ENCODE measurements at regions not wholly inside any gene's neighbourhood (a gene's known extent, or its start where the extent isn't known, plus 50 kb on each side); places are given as distances from the start of the nearest gene placed in this dataset.

- CTCF ChIA-PET, result no interaction called here
- no TSS peak for BruUV-seq (replicated peaks)
- POLR2A ChIA-PET, result no interaction called here
Observed at GRCh38 chr9:14532456-14533115, 160.6 kb downstream of the ZDHHC21 start.

More at GRCh38 chr9:14532456-14533115, 160.6 kb downstream of the ZDHHC21 start:
- Histone ChIP-seq H3K9ac (ENCODE audit: low read length) (no peak overlapping the region), H3K4me2 (ENCODE audit: low read length) (no peak overlapping the region), H3K79me2 (ENCODE audit: insufficient read depth, low read length) (no peaks in the 10 kb centered on the region), H3K27me3 (ENCODE audit: insufficient read depth, low read length) (peaks cover 57% of the 10 kb centered on the region), H3K4me1 (ENCODE audit: control insufficient read depth in 1 of 2, insufficient read depth in 2 of 2, low read length in 2 of 2) (no peaks in the 10 kb centered on the region; a peak in 1 of 4 replicates), H3K27ac (ENCODE audit: low read depth, low read length) (no peak overlapping the region), H3K36me3 (ENCODE audit: control insufficient read depth in 1 of 2, insufficient read depth in 2 of 2, low read length in 2 of 2) (no peaks in the 10 kb centered on the region), H3K4me3 (replicated peaks in 1 of 2; ENCODE audit: low read depth in 1 of 2, low read length in 2 of 2) (no peak overlapping the region), H4K20me1 (ENCODE audit: insufficient read depth) (no peaks in the 10 kb centered on the region), H2AFZ (ENCODE audit: low read depth, low read length, poor library complexity, severe bottlenecking) (no peak overlapping the region), H3K9me2 (ENCODE audit: insufficient read depth) (no peaks in the 10 kb centered on the region), H3K9me3 (ENCODE audit: control insufficient read depth in 1 of 2, insufficient read depth in 1 of 2, low read depth in 1 of 2, low read length in 2 of 2) (no peaks in the 10 kb centered on the region)
- RAD21 ChIA-PET (ENCODE audit: low non-redundant PET in 1 of 2, low total read pairs in 2 of 2, uncharacterized antibody in 2 of 2, unreplicated experiment in 2 of 2), result no interaction called here
- ATAC-seq (no peak), DNase-seq (ENCODE audit: low read depth, low spot score) (no peak)
- no peak for TF ChIP-seq MAX (IDR thresholded peaks at IDR 0.05)
- TF ChIP-seq REST (IDR thresholded peaks at IDR 0.05; ENCODE audit: low read depth), result no peak
- no peak for TF ChIP-seq RAD21 (IDR thresholded peaks at IDR 0.05; ENCODE audit: low read depth)
- TF ChIP-seq POLR2AphosphoS5 (IDR thresholded peaks at IDR 0.05; ENCODE audit: low read depth, low read length), result no peak
- TF ChIP-seq ZNF274 (IDR thresholded peaks at IDR 0.05; ENCODE audit: low read depth, low read length), result no peak
- TF ChIP-seq TCF7L2 (IDR thresholded peaks at IDR 0.05; ENCODE audit: borderline replicate concordance, extremely low read depth, insufficient read depth, insufficient read length), result no peak
- no peak for TF ChIP-seq POLR2A (IDR thresholded peaks at IDR 0.05; ENCODE audit: borderline replicate concordance, extremely low read depth, insufficient read depth, insufficient read length)
- TF ChIP-seq CBX3 (IDR thresholded peaks at IDR 0.05; ENCODE audit: low read depth), result no peak
- no peak for TF ChIP-seq YY1 (IDR thresholded peaks at IDR 0.05; ENCODE audit: extremely low read depth, insufficient replicate concordance, low read depth, low read length)
- no peak for TF ChIP-seq JUND (IDR thresholded peaks at IDR 0.05)
- no peak for TF ChIP-seq SP1 (IDR thresholded peaks at IDR 0.05; ENCODE audit: low read depth)
- TF ChIP-seq FOSL1 (IDR thresholded peaks at IDR 0.05; ENCODE audit: low read depth), result no peak
- no peak for TF ChIP-seq EZH2phosphoT487 (IDR thresholded peaks at IDR 0.05; ENCODE audit: borderline replicate concordance)
- TF ChIP-seq EGR1 (IDR thresholded peaks at IDR 0.05; ENCODE audit: low read depth), result no peak
- intact Hi-C loops (cut with micrococcal nuclease), result no loop called here

Data from HCT116 (cell line).